ENCODE measurements at regions not wholly inside any gene's neighbourhood (a gene's known extent, or its start where the extent isn't known, plus 50 kb on each side); places are given as distances from the start of the nearest gene placed in this dataset.

GRCh38 chr4:59831746-59832145 lies 1368.4 kb upstream of the ADGRL3 start:
- Mint-ChIP-seq H3K27ac (no peak overlapping the region), H3K4me3 (no peak overlapping the region), H3K27me3 (ENCODE audit: insufficient read depth, low read depth, poor library complexity) (no peaks in the 10 kb centered on the region), H3K9me3 (no peaks in the 10 kb centered on the region; the same call in 2 of the 3 replicates), H3K36me3 (ENCODE audit: low read depth) (no peaks in the 10 kb centered on the region), H3K4me1 (no peaks in the 10 kb centered on the region)
- TF ChIP-seq REST (IDR thresholded peaks at IDR 0.05; ENCODE audit: unreplicated experiment) (no peak), EZH2 (IDR thresholded peaks at IDR 0.05; ENCODE audit: low read depth, unreplicated experiment) (no peak), ZNF114 (CRISPR knock-in tag; IDR thresholded peaks at IDR 0.05) (no peak), ETS1 (IDR thresholded peaks at IDR 0.05) (no peak), ZNF331 (CRISPR knock-in tag; IDR thresholded peaks at IDR 0.05; ENCODE audit: low read depth) (no peak), CTCF (conservative IDR thresholded peaks at IDR 0.05; ENCODE audit: low read depth in 2 of 2) (no peak), EZH2phosphoT487 (IDR thresholded peaks at IDR 0.05; ENCODE audit: unreplicated experiment) (no peak), CREB1 (CRISPR knock-in tag; IDR thresholded peaks at IDR 0.05; ENCODE audit: low read depth) (no peak), ZNF462 (CRISPR knock-in tag; IDR thresholded peaks at IDR 0.05) (no peak), STAT1 (IDR thresholded peaks at IDR 0.05; ENCODE audit: unreplicated experiment) (no peak), JUNB (IDR thresholded peaks at IDR 0.05; ENCODE audit: unreplicated experiment) (no peak), NANOG (IDR thresholded peaks at IDR 0.05; ENCODE audit: borderline replicate concordance) (no peak), POLR2AphosphoS5 (IDR thresholded peaks at IDR 0.05; ENCODE audit: low read depth) (no peak)
- Histone ChIP-seq H3K36me3 (ENCODE audit: insufficient read depth) (no peaks in the 10 kb centered on the region), H3K27ac (ENCODE audit: low read depth) (no peak overlapping the region), H3K4me1 (ENCODE audit: insufficient read depth) (no peaks in the 10 kb centered on the region), H3F3A (replicated peaks; ENCODE audit: low read depth) (no peaks in the 10 kb centered on the region), H3K27me3 (ENCODE audit: insufficient read depth) (no peaks in the 10 kb centered on the region), H2AFZ (peak overlapping the region; percentile 53; the same call in 1 of the 2 replicates), H3K4me2 (no peak overlapping the region), H3K79me2 (replicated peaks; ENCODE audit: insufficient read depth) (no peaks in the 10 kb centered on the region), H4K20me1 (replicated peaks; ENCODE audit: insufficient read depth) (0 out of 2 replicates have a peak, but pooled peaks cover 2% of the 10 kb centered on the region), H3K4me3 (no peak overlapping the region), H3K9me2 (ENCODE audit: insufficient read depth) (no peaks in the 10 kb centered on the region)
- ATAC-seq (no peak), DNase-seq (ENCODE audit: low spot score) (no peak)
